GM12874 (cell line): ENCODE measurements at regions not wholly inside any gene's neighbourhood (a gene's known extent, or its start where the extent isn't known, plus 50 kb on each side); places are given as distances from the start of the nearest gene placed in this dataset.

Experiments used
- CTCF ChIP-seq: IDR thresholded peaks from 2 replicates; pipeline ENCODE4 v1.5.1; 2011; ENCODE audit warnings: low read depth, mild to moderate bottlenecking, control low read depth, low read length, moderate library complexity; ENCODE audit not compliant: insufficient read depth

- no peak for TF ChIP-seq CTCF
Measured at GRCh38 chr1:119191325-119191724, 50.9 kb upstream of the WARS2 start.

GRCh38 chr1:119204197-119204960 is 63.9 kb upstream of the WARS2 start:
- no peak for TF ChIP-seq CTCF

- TF ChIP-seq CTCF = no peak
Measured at GRCh38 chr1:119204961-119205357, 64.5 kb upstream of the WARS2 start.

- TF ChIP-seq CTCF = no peak
Measured at GRCh38 chr1:119209061-119209460, 68.6 kb upstream of the WARS2 start.

- TF ChIP-seq CTCF = no peak
Measured at GRCh38 chr1:119209596-119210295, 69.3 kb upstream of the WARS2 start.

- TF ChIP-seq CTCF = no peak
Measured at GRCh38 chr1:119210296-119210649, 69.8 kb upstream of the WARS2 start.

- no peak for TF ChIP-seq CTCF
Measured at GRCh38 chr1:119217309-119217828, 76.9 kb upstream of the WARS2 start.
